Fibroblast of skin of abdomen (primary cell): ENCODE measurements at regions not wholly inside any gene's neighbourhood (a gene's known extent, or its start where the extent isn't known, plus 50 kb on each side); places are given as distances from the start of the nearest gene placed in this dataset.
A peak's percentile ranks its signal among the peaks of the same experiment; 100 is the strongest.

ENCODE experiments used
- DNase-seq: peaks from one replicate; pipeline ENCODE4 v3.0.0-alpha.2; 2013

DNA sequence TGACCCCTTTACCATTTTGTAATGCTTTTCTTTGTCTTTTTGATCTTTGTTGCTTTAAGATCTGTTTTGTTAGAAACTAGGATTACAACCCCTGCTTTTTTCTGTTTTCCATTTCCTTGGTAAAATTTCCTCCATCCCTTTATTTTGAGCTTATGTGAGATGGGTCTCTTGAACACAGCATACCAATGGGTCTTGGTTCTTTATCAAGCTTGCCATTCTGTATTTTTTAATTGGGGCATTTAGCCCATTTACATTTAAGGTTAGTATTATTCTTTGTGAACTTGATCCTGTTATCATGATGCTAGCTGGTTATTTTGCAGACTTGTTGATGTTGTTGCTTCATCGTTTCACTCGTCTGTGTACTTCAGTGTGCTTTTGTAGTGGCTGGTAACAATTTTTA lies 337.3 kb downstream of the SPATA31D1 start:
- DNase-seq, result no peak

DNA sequence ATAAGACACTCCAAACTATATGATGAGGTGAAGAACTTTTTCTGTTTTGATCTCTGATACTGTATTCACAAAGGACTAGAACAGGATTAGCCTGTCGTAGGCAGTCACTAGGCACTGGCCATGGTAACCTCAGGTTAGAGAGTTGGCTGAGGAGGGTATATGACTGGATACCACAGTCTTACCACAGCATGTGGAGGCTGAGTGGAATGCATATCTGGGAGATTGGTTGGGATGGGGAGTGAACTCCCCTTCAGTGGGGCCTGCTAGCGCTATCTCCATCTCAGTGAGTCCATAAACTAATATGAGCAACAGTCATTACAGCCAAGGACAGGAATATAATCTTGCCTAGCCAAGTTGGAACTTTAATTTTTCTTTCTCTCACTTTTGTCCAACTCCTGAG lies 339.1 kb downstream of the SPATA31D1 start:
- DNase-seq, result no peak

- DNase-seq, result peak; percentile 29
These were observed 342.5 kb downstream of the SPATA31D1 start for GRCh38 chr9:82331079-82331478.

DNA sequence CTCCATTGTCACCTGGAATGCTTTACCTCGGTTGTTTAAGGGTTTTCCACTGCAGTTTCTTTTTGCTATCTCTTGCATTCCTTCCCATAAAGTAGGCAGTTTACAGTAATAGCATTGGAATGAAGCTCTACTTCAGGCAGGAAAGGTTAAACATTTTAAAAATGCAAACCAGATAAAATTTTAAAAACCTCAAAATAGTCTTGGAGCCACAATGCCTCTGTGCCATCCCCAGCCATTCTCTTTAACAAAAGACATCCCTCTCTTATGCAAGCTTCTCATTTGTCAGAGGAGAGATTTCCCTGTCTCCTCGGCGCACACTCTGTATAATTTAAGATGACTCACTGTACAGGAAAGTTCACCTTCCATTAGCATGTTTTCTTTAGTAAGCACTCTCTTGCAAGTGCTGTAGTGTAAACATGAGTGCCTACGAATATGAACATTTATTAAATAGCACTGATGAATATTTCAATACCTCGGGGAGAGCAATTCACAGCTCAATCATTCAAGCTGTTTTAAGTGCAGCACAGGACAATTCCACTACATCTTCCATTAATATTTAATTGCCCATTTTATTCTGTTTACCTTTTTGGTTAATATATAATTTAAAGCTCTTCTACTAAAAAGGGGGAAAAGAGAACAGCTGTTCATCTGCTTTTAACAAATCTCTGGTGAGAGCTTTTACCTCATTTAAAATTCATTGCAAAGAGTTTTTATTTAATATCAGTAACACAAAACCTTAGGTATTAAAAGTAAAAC lies 343.6 kb downstream of the SPATA31D1 start:
- peak; percentile 92 for DNase-seq

DNA sequence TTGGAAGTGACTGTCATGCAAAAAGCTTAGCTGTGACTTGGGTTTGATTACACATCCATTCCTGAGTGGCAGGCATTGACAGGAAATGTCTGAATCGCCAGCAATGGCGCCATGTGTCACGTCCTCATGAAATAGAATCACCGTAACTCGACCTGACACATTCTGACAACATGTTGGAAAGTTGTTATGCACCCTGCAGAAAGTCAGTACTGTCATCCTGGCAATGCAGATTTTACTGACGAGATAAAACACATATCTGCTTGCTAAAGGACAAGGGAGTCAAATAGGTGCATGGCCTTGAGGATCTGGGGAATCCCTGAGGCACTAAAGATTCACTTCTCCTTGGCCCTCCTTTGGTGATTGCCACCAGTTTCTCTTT lies 344.2 kb downstream of the SPATA31D1 start:
- DNase-seq, result peak; percentile 26

- DNase-seq, result no peak
These were observed 345.1 kb downstream of the SPATA31D1 start for GRCh38 chr9:82333671-82334070.

DNA sequence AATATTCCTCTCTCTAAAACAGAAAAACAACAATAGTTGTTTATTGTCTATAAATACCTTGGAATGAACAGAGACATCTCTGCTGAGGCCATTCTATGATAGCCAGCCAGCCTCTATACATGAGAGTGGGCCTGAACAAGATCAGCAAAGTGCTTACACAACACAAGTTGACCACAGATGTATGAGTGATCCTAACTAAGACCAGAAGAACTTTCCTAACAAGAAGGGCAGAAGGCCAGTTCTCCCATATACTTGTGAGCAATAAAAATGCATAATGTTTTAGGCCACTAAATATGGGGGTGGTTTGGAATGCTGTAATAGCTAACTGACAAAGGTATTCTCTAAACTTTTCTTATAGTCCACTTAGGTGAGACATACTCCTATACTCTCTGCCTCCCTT lies 345.7 kb downstream of the SPATA31D1 start:
- peak; percentile 57 for DNase-seq

DNA sequence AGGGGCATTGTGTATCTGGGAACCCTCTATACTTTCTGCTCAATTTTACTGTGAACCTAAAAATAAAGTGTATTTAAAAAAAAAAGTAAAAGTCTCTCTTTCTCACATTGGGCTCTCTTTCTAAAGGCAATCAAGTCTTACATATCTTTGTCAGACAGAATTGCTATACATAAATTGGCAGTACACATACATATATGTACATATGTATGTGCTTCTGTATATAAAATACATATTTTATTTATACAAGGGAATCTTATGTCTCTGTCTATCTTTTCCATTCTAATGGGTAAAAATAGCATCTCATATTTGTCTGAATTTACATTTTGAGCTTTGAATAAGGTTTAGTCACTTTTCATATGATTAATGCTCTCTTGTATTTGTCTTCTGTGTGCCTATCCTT lies 348.8 kb downstream of the SPATA31D1 start:
- DNase-seq, result no peak

DNA sequence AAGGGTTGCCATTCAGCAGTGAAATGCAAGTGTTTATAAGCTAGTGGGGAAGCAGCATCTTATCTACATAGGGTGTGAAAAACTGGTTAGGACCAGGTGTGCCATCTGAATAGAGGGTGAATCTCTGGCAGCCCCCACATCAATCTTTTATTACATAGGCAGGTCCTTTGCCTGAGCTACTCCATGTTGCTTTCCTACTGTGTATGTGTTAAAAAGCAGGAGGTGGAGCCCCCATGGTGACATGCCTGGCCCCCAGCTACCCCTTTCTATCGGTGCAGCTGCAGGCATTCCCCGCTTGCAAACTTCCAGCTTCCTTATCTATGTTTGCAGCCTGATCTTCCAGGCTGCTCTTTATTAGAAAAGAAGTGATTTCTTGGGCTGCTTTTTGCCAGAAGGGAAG lies 353.5 kb downstream of the SPATA31D1 start:
- no peak for DNase-seq

DNA sequence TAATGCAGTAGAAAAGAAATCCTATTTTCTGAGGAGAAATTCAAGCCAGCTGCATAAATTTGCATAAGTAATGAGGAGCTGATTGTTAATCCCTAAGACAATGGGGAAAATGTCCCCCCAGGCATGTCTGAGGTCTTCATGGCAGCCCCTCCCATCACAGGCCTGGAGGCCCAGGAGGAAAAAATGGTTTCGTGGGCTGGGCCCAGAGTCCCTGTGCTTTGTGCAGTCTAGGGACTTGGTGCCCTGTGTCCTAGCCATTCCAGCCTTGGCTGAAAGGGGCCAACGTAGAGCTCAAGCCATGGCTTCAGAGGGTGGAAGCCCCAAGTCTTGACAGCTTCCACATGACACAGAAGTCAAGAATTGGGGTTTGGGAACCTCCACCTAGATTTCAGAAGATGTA lies 357.5 kb downstream of the SPATA31D1 start:
- no peak for DNase-seq

GRCh38 chr9:82353631-82354278 lies 365.2 kb downstream of the SPATA31D1 start:
- DNase-seq, result peak; percentile 8

GRCh38 chr9:82354279-82354659 lies 365.7 kb downstream of the SPATA31D1 start:
- DNase-seq, result peak; percentile 86

DNA sequence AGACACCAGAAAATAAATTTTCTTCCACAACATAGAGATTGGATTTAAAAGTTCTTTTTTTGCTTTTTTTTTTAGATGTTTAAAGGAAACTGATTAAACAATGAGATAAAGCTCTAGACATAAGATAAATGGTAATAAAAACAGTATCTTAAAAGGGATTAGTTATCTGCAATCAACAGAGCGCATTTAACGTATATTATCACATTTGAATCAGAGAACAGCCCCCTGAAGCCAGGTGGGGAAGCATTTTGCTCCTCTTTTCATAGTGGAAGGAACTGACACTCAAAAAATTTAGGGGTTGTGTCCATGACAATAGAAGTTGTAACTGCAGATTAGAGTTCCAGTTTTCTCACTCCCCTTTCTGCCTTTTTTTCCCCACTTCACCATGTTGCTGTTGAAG lies 367.6 kb downstream of the SPATA31D1 start:
- DNase-seq, result no peak

DNA sequence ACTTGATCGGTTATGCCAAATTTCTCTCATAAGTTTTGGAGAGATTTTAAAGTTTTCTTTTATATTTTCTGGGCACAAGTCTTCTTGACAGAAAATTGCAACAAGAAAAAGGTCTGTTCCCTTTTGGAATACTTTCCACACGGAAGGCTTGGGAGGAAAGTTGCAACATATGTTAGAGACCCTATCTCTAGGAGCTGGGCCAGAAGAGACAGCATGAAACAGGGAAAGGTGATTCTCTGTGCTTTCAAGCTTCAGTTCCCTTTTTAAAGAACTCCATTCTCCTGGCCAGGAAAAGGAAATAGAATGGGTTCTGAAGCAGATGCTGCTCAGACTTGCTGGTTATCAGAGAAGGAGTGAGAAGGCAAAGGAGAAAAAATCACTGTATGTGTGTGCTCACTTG lies 368.3 kb downstream of the SPATA31D1 start:
- no peak for DNase-seq

DNA sequence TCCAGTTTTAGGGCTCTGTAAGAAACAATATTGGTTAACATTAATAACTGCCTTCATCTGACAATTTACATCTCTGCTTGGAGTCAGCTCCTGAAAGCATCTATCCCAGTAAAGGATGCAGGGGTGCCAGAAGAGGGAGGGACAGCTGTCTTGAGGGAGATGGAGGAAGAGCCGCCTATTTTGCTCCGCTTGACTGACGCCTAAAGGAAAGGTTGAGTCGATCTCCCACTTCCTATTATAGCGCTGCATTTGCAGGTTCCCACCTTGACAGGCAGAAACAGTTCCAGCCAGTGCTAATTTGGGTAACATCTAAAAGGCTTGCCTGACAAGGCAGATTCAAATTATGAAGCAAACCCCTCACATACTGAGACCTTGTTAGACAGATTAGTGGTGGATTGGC lies 374.6 kb downstream of the SPATA31D1 start:
- DNase-seq, result no peak

GRCh38 chr9:82363682-82364081 lies 375.1 kb downstream of the SPATA31D1 start:
- no peak for DNase-seq

DNA sequence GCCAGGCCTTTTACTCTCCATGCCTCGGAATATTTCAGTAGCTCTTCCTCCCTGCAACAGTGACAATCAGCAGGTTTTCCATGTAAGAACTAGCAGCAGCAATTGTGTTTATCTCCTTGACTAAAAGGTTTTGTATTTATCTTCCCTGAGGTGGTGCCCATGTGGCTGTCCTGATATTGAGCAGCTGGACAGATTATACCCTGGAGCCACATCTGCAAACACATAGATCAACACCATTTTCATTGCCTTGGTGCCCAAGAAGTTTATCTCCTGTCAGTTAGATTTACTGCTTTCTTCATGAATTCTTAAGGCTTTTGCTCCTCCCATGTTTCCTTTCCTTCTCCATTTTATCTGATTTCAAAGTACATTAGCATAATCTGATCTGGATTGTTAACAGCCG lies 378.4 kb downstream of the SPATA31D1 start:
- DNase-seq, result no peak

GRCh38 chr9:82367929-82368328 lies 379.4 kb downstream of the SPATA31D1 start:
- no peak for DNase-seq

- no peak for DNase-seq
These were observed 380.8 kb downstream of the SPATA31D1 start for GRCh38 chr9:82369251-82369945.

GRCh38 chr9:82375041-82375440 lies 386.5 kb downstream of the SPATA31D1 start:
- DNase-seq, result no peak

GRCh38 chr9:82376677-82377232 lies 388.2 kb downstream of the SPATA31D1 start:
- DNase-seq, result no peak

GRCh38 chr9:82382887-82383616 lies 394.5 kb downstream of the SPATA31D1 start:
- DNase-seq, result no peak

GRCh38 chr9:82385633-82386032 lies 397.1 kb downstream of the SPATA31D1 start:
- no peak for DNase-seq
